Gastroesophageal sphincter (tissue), 4 donors: ENCODE measurements at regions not wholly inside any gene's neighbourhood (a gene's known extent, or its start where the extent isn't known, plus 50 kb on each side); places are given as distances from the start of the nearest gene placed in this dataset.

Experiments used
- ATAC-seq: fragments of 150-250 bp; one replicate; pipeline ENCODE4 v1.9.1; 2016; ENCODE audit warnings: mild to moderate bottlenecking, moderate library complexity
- H3K27ac ChIP-seq, 4 donors: fragments of 200-600 bp; sonication (generic) in 3 of 4; 1 replicate in 3 of 4; 2 replicates in 1 of 4; pipeline ENCODE4 v1.5.1; 2016 to 2019
- H3K27me3 ChIP-seq: fragments of 200-600 bp; sonication (generic); one replicate; pipeline ENCODE4 v1.5.1; 2019
- H3K36me3 ChIP-seq, 2 donors: fragments of 200-600 bp; sonication (generic); one replicate each; pipeline ENCODE4 v1.5.1; 2019; ENCODE audit warnings: control low read depth in 1 of 2
- H3K4me1 ChIP-seq, 3 donors: fragments of 200-600 bp; sonication (generic); 1 replicate in 2 of 3; 2 replicates in 1 of 3; pipeline ENCODE4 v1.5.1; 2016 to 2019; ENCODE audit warnings: control low read depth in 2 of 3
- H3K4me3 ChIP-seq, 2 donors: fragments of 200-600 bp; sonication (generic); one replicate each; pipeline ENCODE4 v1.5.1; 2019; ENCODE audit warnings: mild to moderate bottlenecking in 1 of 2, moderate library complexity in 1 of 2
- H3K9me3 ChIP-seq, 3 donors: fragments of 200-600 bp; sonication (generic); one replicate each; pipeline ENCODE4 v1.5.1; 2017 to 2019; ENCODE audit warnings: control low read depth in 2 of 3
- CTCF ChIP-seq, 4 experiments: fragments of 200-600 bp in 2 of 4; fragments of 450-650 bp in 2 of 4; sonication (generic) in 1 of 4; IDR thresholded peaks; one replicate each; pipeline ENCODE4 v1.5.1; 2017 to 2019; ENCODE audit warnings: antibody characterized with exemption in 4 of 4, mild to moderate bottlenecking in 2 of 4, moderate library complexity in 2 of 4
- EP300 ChIP-seq: sonication (generic); formaldehyde crosslinking; IDR thresholded peaks from one replicate; pipeline ENCODE4 v1.6.1; 2017; ENCODE audit warnings: antibody characterized with exemption, mild to moderate bottlenecking
- POLR2A ChIP-seq, 2 donors: fragments of 450-650 bp; IDR thresholded peaks; one replicate each; pipeline ENCODE4 v1.6.1; 2017; ENCODE audit warnings: antibody characterized with exemption in 2 of 2, mild to moderate bottlenecking in 2 of 2, moderate library complexity in 1 of 2
- POLR2AphosphoS5 ChIP-seq: sonication (generic); formaldehyde crosslinking; IDR thresholded peaks from one replicate; pipeline ENCODE4 v1.6.1; 2017; ENCODE audit warnings: antibody characterized with exemption
- WGBS, 2 donors: methylation state at CpG; one replicate each; pipeline ENCODE4 v1.1.5; 2018; ENCODE audit warnings: low coverage in 1 of 2; 5-methylcytosine and 5-hydroxymethylcytosine counted together

GRCh38 chr10:57786850-57787750, 480.6 kb downstream of the IPMK start:
- H3K4me3 ChIP-seq, result no peak overlapping the region
- H3K36me3 ChIP-seq, result no peaks in the 10 kb centered on the region
- no peaks in the 10 kb centered on the region for H3K9me3 ChIP-seq
- H3K27ac ChIP-seq, result no peak overlapping the region
- 15 to 47% methylated on average over 4 to 6 of the region's 6 CpGs for WGBS, 2 donors
- TF ChIP-seq POLR2AphosphoS5 (no peak), EP300 (no peak), POLR2A (IDR thresholded peaks at IDR 0.05) (no peak), CTCF (IDR thresholded peaks at IDR 0.05) (no peak)
- H3K27me3 ChIP-seq, result no peaks in the 10 kb centered on the region
- H3K4me1 ChIP-seq, result no peaks in the 10 kb centered on the region
- no peak for ATAC-seq

GRCh38 chr10:57786331-57786730, 481.4 kb downstream of the IPMK start:
- no peak overlapping the region for H3K4me3 ChIP-seq
- 19 to 20% methylated on average over 1 of the region's 1 CpG for WGBS, 2 donors
- H3K27me3 ChIP-seq, result no peaks in the 10 kb centered on the region
- no peak overlapping the region for H3K27ac ChIP-seq
- TF ChIP-seq POLR2AphosphoS5 (no peak), POLR2A (IDR thresholded peaks at IDR 0.05) (no peak), EP300 (no peak), CTCF (IDR thresholded peaks at IDR 0.05) (no peak)
- no peaks in the 10 kb centered on the region for H3K36me3 ChIP-seq
- H3K4me1 ChIP-seq, result no peaks in the 10 kb centered on the region
- ATAC-seq, result no peak
- H3K9me3 ChIP-seq, result no peaks in the 10 kb centered on the region

- no peak overlapping the region for H3K4me3 ChIP-seq
- no peaks in the 10 kb centered on the region for H3K27me3 ChIP-seq
- no peak for TF ChIP-seq POLR2AphosphoS5
- TF ChIP-seq CTCF (IDR thresholded peaks at IDR 0.05), result no peak
- TF ChIP-seq EP300, result no peak
- TF ChIP-seq POLR2A (IDR thresholded peaks at IDR 0.05), result no peak
- no peak overlapping the region for H3K27ac ChIP-seq
- H3K36me3 ChIP-seq, result no peaks in the 10 kb centered on the region
- 71 to 100% methylated on average over 1 of the region's 2 CpGs for WGBS, 2 donors
- ATAC-seq, result no peak
- no peaks in the 10 kb centered on the region for H3K4me1 ChIP-seq
- no peaks in the 10 kb centered on the region for H3K9me3 ChIP-seq
Measured at GRCh38 chr10:57785546-57785945, 482.1 kb downstream of the IPMK start.

GRCh38 chr10:57785068-57785467, 482.6 kb downstream of the IPMK start:
- no peaks in the 10 kb centered on the region for H3K36me3 ChIP-seq
- ATAC-seq, result no peak
- 64 to 86% methylated on average over 3 of the region's 3 CpGs for WGBS, 2 donors
- H3K27me3 ChIP-seq, result no peaks in the 10 kb centered on the region
- H3K27ac ChIP-seq, result no peak overlapping the region
- H3K9me3 ChIP-seq, result no peaks in the 10 kb centered on the region
- no peaks in the 10 kb centered on the region for H3K4me1 ChIP-seq
- no peak overlapping the region for H3K4me3 ChIP-seq
- no peak for TF ChIP-seq CTCF (IDR thresholded peaks at IDR 0.05)
- TF ChIP-seq POLR2AphosphoS5, result no peak
- TF ChIP-seq POLR2A (IDR thresholded peaks at IDR 0.05), result no peak
- TF ChIP-seq EP300, result no peak
